IgD-negative memory B cell (primary cell): ENCODE measurements at regions not wholly inside any gene's neighbourhood (a gene's known extent, or its start where the extent isn't known, plus 50 kb on each side); places are given as distances from the start of the nearest gene placed in this dataset.

Experiments used
- H3K27ac Mint-ChIP-seq, 3 donors: one replicate each; pipeline ENCODE4 v1.8.0; 2020 to 2022; ENCODE audit warnings: mild to moderate bottlenecking in 3 of 3, mixed read lengths in 3 of 3, moderate library complexity in 1 of 3
- H3K27me3 Mint-ChIP-seq: one replicate; pipeline ENCODE4 v1.8.0; 2021; ENCODE audit warnings: mixed read lengths
- H3K36me3 Mint-ChIP-seq: one replicate; pipeline ENCODE4 v1.8.0; 2020; ENCODE audit warnings: mild to moderate bottlenecking, mixed read lengths
- H3K4me1 Mint-ChIP-seq, 3 donors: one replicate each; pipeline ENCODE4 v1.8.0; 2020 to 2022; ENCODE audit warnings: mixed read lengths in 3 of 3, mild to moderate bottlenecking in 1 of 3
- H3K4me3 Mint-ChIP-seq, 4 donors: one replicate each; pipeline ENCODE4 v1.8.0; 2020 to 2022; ENCODE audit warnings: mild to moderate bottlenecking in 4 of 4, mixed read lengths in 4 of 4, moderate library complexity in 3 of 4
- H3K9me3 Mint-ChIP-seq, 3 donors: one replicate each; pipeline ENCODE4 v1.8.0; 2020 to 2021; ENCODE audit warnings: mixed read lengths in 3 of 3, mild to moderate bottlenecking in 1 of 3

GRCh38 chr4:137638934-137639333, 106.6 kb upstream of the PCDH18 start:
- no peaks in the 10 kb centered on the region for H3K36me3 Mint-ChIP-seq
- H3K9me3 Mint-ChIP-seq = peaks cover 3 to 7% (median 5%) of the 10 kb centered on the region in 3 donors
- no peaks in the 10 kb centered on the region for H3K27me3 Mint-ChIP-seq
- H3K4me1 Mint-ChIP-seq = no peaks in the 10 kb centered on the region
- H3K27ac Mint-ChIP-seq = no peak overlapping the region
- no peak overlapping the region for H3K4me3 Mint-ChIP-seq

DNA sequence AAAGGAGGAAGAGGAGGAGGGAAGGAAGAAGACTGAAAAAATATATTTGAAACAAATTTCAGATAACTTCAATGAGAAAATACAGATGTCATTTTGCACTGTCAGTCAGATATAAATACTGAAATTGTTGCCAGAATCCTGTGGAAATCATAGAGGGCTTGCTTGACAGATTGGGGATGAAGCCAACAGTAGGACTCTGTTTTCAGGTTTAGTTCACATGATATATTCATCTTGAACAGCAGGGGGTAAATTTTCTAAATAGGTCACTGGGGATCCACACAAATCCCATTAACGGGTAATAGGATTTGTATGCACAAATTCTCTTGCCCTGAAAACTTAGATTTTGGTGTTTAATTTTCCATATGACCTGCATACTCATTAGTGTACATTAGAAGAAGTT, 103.3 kb upstream of the PCDH18 start:
- no peaks in the 10 kb centered on the region for H3K27me3 Mint-ChIP-seq
- H3K4me1 Mint-ChIP-seq = peaks cover 0 to 1% (median 0%) of the 10 kb centered on the region in 3 donors
- no peak overlapping the region for H3K4me3 Mint-ChIP-seq
- H3K9me3 Mint-ChIP-seq = peaks cover 0 to 3% (median 2%) of the 10 kb centered on the region in 3 donors
- H3K27ac Mint-ChIP-seq = no peak overlapping the region
- H3K36me3 Mint-ChIP-seq = no peaks in the 10 kb centered on the region

DNA sequence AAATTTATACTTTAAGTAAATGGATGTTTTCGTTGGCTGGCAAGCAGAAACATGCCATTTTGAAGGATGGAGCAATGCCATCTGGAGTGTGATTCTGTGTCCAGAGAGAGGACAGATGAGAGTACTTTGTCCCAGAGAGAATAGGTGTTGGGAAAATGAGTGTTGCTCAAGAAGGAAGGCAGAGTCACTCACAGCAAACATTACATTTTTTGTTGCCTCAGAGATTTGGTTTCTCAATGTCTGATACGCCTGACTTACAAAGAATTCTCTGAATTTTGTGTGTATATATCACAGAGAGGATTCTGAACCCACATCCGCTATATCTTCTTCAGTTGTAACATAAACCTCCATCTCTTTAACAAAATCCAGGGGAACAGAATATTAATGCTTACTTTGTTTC, 102.8 kb upstream of the PCDH18 start:
- Mint-ChIP-seq H3K9me3 (peaks cover 0 to 3% (median 1%) of the 10 kb centered on the region in 3 donors), H3K36me3 (no peaks in the 10 kb centered on the region), H3K4me1 (peaks cover 0 to 1% (median 0%) of the 10 kb centered on the region in 3 donors), H3K27me3 (no peaks in the 10 kb centered on the region), H3K4me3 (no peak overlapping the region), H3K27ac (no peak overlapping the region)

GRCh38 chr4:137632842-137633241, 100.5 kb upstream of the PCDH18 start:
- no peaks in the 10 kb centered on the region for H3K27me3 Mint-ChIP-seq

DNA sequence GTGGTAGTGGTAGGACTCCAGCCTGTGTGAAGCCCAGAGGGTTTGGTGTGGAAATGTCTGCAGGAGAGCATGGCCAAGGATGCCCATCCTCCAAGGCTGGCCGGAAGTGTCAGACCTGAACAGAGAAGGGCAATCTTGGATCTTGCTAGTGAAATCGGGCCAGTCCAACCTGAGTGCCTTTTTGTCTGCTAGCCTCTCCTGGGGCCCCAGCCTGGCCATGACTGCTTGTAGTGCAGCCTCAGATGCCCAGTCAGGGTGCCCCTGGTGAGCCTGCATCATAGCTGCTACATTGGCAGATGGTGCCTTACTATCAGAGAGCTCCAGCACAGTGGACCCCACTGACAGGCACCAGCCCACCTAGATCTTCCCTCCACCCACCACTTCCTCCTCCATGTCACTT, 99.3 kb upstream of the PCDH18 start:
- Mint-ChIP-seq H3K27ac (peak overlapping the region in 1 of 3 donors; percentile 1), H3K9me3 (peaks cover 0 to 1% (median 0%) of the 10 kb centered on the region in 3 donors), H3K4me3 (no peak overlapping the region), H3K36me3 (no peaks in the 10 kb centered on the region), H3K4me1 (peaks cover 0 to 1% (median 0%) of the 10 kb centered on the region in 3 donors), H3K27me3 (no peaks in the 10 kb centered on the region)

More at GRCh38 chr4:137632842-137633241, 100.5 kb upstream of the PCDH18 start:
- H3K4me3 Mint-ChIP-seq = no peak overlapping the region
- H3K27ac Mint-ChIP-seq = no peak overlapping the region
- H3K4me1 Mint-ChIP-seq = peaks cover 0 to 1% (median 0%) of the 10 kb centered on the region in 3 donors
- peaks cover 0 to 1% (median 0%) of the 10 kb centered on the region in 3 donors for H3K9me3 Mint-ChIP-seq
- H3K36me3 Mint-ChIP-seq = no peaks in the 10 kb centered on the region

DNA sequence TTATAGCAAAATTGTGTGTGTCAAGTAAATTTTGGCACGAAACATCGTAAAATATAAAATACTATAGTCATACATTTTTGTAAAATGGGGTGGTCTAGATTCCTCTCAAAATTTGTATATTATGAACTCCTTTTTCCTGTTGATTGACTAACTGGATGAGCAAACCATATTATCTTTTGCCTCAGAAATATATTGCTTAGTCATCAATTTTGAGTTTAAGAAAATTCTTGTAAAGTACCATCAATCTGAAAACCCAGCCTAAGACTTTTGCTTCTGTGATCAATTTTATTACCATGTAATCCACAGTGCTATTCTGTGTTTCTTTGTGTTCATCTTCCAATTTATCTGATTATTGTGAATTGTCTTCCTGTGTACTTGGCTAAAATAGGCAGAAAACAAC, 98.0 kb upstream of the PCDH18 start:
- H3K4me1 Mint-ChIP-seq = peaks cover 0 to 1% (median 0%) of the 10 kb centered on the region in 3 donors
- H3K36me3 Mint-ChIP-seq = no peaks in the 10 kb centered on the region
- H3K9me3 Mint-ChIP-seq = peaks cover 0 to 1% (median 0%) of the 10 kb centered on the region in 3 donors
- no peak overlapping the region for H3K27ac Mint-ChIP-seq
- no peaks in the 10 kb centered on the region for H3K27me3 Mint-ChIP-seq
- H3K4me3 Mint-ChIP-seq = no peak overlapping the region

GRCh38 chr4:137627739-137628460, 95.6 kb upstream of the PCDH18 start:
- Mint-ChIP-seq H3K27me3 (no peaks in the 10 kb centered on the region), H3K27ac (no peak overlapping the region), H3K4me3 (no peak overlapping the region), H3K4me1 (no peaks in the 10 kb centered on the region), H3K9me3 (peaks cover 0 to 1% (median 0%) of the 10 kb centered on the region in 3 donors), H3K36me3 (no peaks in the 10 kb centered on the region)

DNA sequence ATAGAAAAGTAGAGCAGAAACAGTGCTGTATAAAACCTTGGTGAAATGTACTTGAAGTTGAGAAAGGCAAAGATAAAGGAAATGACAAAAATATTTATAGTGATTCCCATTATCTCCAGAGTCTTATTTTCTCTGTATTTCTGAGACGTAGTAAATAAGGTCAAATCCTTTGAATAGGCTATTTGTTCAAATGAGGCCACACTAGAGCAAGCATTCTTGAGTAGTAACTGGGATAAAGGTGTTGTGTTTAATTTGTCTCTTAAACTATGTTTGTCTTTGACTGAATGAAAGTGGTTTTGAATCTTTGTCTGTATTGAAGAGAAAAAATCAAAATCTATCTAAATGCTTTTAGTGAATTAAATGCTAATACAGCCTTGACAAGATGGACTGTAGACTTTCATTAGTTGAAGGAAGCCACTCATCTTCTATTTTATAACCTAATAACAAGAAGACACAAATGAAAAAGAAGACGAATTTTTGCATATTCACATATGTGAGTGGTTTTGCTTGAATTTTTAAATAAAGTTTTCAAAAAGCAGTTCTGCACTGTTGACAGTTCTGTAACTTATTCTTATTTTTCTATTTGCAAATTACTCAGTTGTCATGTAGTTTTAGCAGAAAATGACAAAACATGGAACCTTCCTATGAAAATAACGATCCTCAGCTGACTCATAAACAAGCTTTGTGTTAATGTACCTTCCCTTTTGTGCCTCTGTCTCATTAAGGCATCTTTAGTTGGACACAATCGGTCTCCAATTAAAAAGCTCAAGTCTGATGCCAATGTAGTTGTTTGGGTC, 94.8 kb upstream of the PCDH18 start:
- no peaks in the 10 kb centered on the region for H3K36me3 Mint-ChIP-seq
- no peak overlapping the region for H3K27ac Mint-ChIP-seq
- H3K4me3 Mint-ChIP-seq = no peak overlapping the region
- H3K9me3 Mint-ChIP-seq = peaks cover 0 to 1% (median 0%) of the 10 kb centered on the region in 3 donors
- no peaks in the 10 kb centered on the region for H3K27me3 Mint-ChIP-seq
- H3K4me1 Mint-ChIP-seq = no peaks in the 10 kb centered on the region

DNA sequence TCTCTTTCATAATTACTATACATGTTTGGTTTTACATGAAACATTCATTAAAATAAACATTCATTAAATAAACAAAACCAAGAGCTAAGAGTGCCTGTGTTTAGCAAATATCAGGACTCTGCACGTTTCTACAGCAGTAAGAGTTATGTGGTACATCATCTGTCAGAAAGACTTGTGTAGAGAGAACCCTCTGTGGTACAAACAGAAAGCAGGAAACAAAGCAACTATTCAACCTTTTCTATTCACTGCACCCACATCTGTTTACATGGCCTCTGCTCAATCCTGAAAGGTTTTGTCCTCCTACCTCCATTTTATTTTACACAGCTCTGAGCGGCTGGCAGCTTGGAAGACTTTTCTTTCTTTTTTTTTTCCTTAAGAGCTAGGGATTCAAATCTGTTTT, 90.7 kb upstream of the PCDH18 start:
- H3K4me1 Mint-ChIP-seq = no peaks in the 10 kb centered on the region
- H3K4me3 Mint-ChIP-seq = no peak overlapping the region
- no peaks in the 10 kb centered on the region for H3K27me3 Mint-ChIP-seq
- H3K27ac Mint-ChIP-seq = no peak overlapping the region
- no peaks in the 10 kb centered on the region for H3K9me3 Mint-ChIP-seq
- peaks cover 3% of the 10 kb centered on the region for H3K36me3 Mint-ChIP-seq

DNA sequence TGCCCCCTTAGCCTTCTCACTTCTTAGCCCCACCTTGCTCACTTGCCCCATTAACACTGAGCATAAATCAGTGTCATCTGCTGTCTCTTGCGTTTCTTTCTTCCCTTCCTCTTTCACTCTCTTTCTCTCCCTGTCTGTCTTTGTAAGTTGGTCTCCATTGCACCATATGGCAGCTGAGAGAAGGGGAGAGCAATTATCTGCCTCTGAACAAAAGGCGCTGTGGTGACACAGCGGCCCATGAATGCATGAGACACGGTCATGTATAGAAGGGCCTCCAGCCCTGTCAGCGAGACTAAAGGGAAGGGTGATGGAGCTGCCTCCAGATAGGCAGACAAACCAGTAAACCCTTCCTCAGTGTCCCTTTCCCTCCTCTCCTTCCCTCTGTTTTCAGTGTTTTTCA, 88.8 kb upstream of the PCDH18 start:
- no peaks in the 10 kb centered on the region for H3K27me3 Mint-ChIP-seq
- no peak overlapping the region for H3K4me3 Mint-ChIP-seq
- no peaks in the 10 kb centered on the region for H3K4me1 Mint-ChIP-seq
- peaks cover 3% of the 10 kb centered on the region for H3K36me3 Mint-ChIP-seq
- H3K9me3 Mint-ChIP-seq = no peaks in the 10 kb centered on the region
- no peak overlapping the region for H3K27ac Mint-ChIP-seq

GRCh38 chr4:137614491-137614890, 82.2 kb upstream of the PCDH18 start:
- no peaks in the 10 kb centered on the region for H3K27me3 Mint-ChIP-seq
- H3K9me3 Mint-ChIP-seq = peaks cover 0 to 2% (median 0%) of the 10 kb centered on the region in 3 donors
- H3K36me3 Mint-ChIP-seq = peaks cover 3% of the 10 kb centered on the region
- no peak overlapping the region for H3K4me3 Mint-ChIP-seq
- no peak overlapping the region for H3K27ac Mint-ChIP-seq
- no peaks in the 10 kb centered on the region for H3K4me1 Mint-ChIP-seq

DNA sequence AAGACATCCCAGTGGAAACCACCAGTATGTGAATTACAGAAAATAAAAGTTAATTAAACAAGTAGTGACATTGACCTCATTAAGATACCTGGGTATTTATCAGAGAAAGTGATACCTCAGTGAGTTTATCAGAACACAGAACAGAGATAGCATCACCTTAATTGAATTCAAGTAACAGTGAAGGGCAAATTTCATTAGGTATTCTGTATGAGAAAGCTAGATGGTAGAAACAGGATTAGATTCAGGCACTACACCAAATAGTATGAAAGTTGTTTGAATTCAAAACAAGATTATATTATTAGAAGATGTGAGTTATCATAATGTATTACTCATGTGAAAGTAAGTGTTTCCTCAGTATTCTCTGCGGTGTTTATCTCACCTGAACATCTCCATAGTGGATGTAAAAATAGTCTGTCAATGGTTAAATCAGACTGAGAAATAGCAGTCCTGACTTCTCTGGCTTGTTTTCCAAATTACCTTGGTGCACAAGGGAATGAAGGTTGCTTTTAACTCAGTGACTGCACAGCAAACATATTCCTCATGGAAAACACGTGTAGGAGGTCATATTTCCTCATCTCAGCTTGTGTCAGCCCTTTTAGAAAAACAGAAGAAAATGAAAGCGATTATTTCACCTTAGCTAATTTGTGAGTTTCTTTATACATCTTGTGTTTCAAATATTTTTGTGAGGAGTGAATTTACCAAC, 79.9 kb upstream of the PCDH18 start:
- Mint-ChIP-seq H3K4me3 (no peak overlapping the region), H3K36me3 (no peaks in the 10 kb centered on the region), H3K9me3 (peaks cover 0 to 5% (median 2%) of the 10 kb centered on the region in 3 donors), H3K27me3 (no peaks in the 10 kb centered on the region), H3K4me1 (no peaks in the 10 kb centered on the region), H3K27ac (no peak overlapping the region)

- H3K36me3 Mint-ChIP-seq = no peaks in the 10 kb centered on the region
- H3K9me3 Mint-ChIP-seq = peaks cover 0 to 5% (median 2%) of the 10 kb centered on the region in 3 donors
- no peak overlapping the region for H3K27ac Mint-ChIP-seq
- no peak overlapping the region for H3K4me3 Mint-ChIP-seq
- no peaks in the 10 kb centered on the region for H3K4me1 Mint-ChIP-seq
- H3K27me3 Mint-ChIP-seq = no peaks in the 10 kb centered on the region
These were observed 78.7 kb upstream of the PCDH18 start for GRCh38 chr4:137610960-137611359.

GRCh38 chr4:137609718-137610430, 77.6 kb upstream of the PCDH18 start:
- Mint-ChIP-seq H3K4me1 (no peaks in the 10 kb centered on the region), H3K27me3 (no peaks in the 10 kb centered on the region), H3K27ac (no peak overlapping the region), H3K9me3 (peaks cover 0 to 5% (median 2%) of the 10 kb centered on the region in 3 donors), H3K36me3 (no peaks in the 10 kb centered on the region), H3K4me3 (no peak overlapping the region)
